ENCODE measurements at regions not wholly inside any gene's neighbourhood (a gene's known extent, or its start where the extent isn't known, plus 50 kb on each side); places are given as distances from the start of the nearest gene placed in this dataset.

DNA sequence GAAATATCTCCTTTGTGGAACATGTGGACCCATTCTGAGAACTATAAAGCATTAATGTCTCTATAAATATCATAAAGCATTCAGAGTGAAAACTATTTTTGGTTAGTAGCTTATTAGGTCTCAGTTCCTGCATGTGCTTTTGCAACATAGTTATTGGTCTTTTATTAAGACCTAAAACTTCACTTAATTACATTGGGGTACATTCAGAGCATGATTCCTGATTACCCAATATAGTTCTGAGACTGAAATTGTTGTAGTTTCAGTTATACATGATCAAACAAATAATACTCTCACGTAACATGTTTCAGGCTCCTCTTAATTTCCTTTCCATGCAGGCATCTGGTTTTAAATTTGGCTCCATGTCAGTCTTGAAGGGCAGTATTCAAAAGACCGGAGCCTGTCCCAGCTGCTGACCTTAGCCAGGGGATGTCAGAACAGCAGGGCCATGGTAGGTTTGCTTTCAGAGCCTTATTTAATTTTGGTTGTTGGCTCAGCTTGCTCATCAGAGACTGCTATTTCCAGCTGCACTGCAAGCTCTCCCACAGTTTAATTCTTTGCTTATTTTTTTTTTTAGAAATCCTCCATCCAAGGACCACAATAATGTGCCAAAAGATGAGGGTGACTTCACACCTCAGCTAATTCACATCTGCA is 447.8 kb upstream of the FZD8 start:
- no peak for DNase-seq (ENCODE audit: low read depth in 4 of 4, low spot score in 3 of 4)

DNA sequence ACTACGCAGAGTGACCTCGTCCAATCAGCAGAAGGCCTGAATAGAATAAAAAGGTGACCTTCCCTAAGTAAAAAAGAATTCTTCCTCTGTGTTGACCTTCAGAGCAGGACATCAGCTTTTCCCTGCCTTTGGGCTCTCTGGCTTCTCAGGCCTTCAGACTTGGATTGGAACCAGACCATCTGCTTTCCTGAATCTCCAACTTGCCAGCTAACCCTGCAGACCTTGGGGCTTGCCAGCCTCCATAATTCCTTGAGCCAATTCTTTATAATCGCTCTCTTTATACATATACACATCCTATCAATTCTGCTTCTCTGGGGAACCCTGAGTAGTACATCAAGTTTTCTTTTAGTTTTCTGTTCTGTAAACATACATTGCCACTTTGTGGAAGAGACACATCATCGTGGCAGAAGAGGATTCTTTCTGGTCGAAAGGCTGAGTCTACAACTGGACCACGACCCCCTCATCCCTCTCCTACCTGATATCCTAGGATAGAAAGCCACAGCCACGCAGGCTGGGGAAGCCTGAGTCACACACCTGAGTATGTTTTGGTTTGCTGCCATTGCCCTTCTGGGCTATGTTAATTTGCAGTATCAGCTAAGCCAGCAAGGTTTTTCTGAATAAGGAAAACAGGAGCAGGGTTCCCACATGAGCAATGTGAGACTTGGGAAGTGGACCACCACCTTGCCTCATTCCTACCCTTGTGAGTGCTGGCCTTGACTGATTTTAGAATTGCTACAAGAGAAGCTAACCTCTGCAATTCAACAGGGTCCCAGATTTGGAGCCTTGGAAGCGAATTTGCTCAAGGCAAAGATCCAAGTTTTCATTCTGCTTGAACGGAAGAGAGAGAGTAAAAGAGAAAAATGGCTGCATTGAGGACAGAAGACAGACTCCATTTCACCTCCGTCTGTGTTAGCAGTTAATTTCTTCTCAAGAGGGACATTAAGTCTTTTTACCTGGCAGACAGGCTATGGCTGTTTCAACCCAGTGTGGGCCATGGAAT is 445.2 kb upstream of the FZD8 start:
- DNase-seq (ENCODE audit: low read depth in 4 of 4, low spot score in 3 of 4): no peak

DNA sequence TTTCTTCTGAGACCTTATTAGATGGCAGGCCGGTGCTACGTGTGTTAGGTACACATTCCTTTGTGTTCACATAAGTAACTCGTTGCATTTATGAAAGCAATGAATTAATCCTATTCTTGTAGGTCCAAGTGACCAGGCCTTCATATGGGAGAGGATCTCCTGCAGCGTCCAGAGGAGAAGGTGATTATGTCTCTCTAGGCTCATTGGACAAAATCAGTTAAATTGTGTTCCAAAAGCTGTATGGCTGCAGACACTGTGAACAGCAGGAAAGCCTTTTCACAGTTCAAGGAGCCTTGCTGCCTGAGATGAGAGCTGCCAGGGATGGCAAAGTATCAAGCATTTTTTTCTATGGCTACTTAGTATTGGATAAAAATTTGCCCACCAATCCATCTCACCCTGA is 433.1 kb upstream of the FZD8 start:
- no peak for DNase-seq (ENCODE audit: low read depth in 4 of 4, low spot score in 3 of 4)

- DNase-seq (ENCODE audit: low read depth in 4 of 4, low spot score in 3 of 4): no peak
Measured at GRCh38 chr10:36073796-36074345, 431.8 kb upstream of the FZD8 start.

GRCh38 chr10:36068542-36068941 is 426.4 kb upstream of the FZD8 start:
- DNase-seq (ENCODE audit: low read depth in 4 of 4, low spot score in 3 of 4): no peak

DNA sequence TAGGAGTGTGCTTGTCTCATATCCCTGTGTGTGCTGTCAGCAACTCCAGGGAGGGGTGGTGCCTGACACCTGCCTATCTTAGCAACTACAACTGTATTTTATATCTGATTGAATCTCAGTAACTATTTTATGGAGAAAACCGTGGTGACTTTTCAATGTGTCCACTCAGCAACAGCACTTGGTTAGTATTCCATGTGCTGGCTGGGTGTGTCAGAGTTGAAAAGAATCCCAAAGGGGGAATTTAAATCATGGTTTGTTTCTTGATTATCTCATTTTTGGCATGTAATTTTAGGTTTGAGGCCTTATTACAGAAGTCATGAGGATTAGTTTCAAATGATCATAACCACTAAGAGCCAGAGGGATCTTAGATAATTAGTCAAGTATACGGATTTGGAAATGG is 425.7 kb upstream of the FZD8 start:
- DNase-seq (ENCODE audit: low read depth in 4 of 4, low spot score in 3 of 4): no peak

GRCh38 chr10:36066850-36067249 is 424.8 kb upstream of the FZD8 start:
- DNase-seq (ENCODE audit: low read depth in 4 of 4, low spot score in 3 of 4): no peak

- DNase-seq (ENCODE audit: low read depth in 4 of 4, low spot score in 3 of 4): no peak
Measured at GRCh38 chr10:36066102-36066501, 424.0 kb upstream of the FZD8 start.

GRCh38 chr10:36063396-36063795 is 421.3 kb upstream of the FZD8 start:
- no peak for DNase-seq (ENCODE audit: low read depth in 4 of 4, low spot score in 3 of 4)

- DNase-seq (ENCODE audit: low read depth in 4 of 4, low spot score in 3 of 4): no peak
Measured at GRCh38 chr10:36057731-36058130, 415.6 kb upstream of the FZD8 start.

GRCh38 chr10:36057180-36057579 is 415.1 kb upstream of the FZD8 start:
- no peak for DNase-seq (ENCODE audit: low read depth in 4 of 4, low spot score in 3 of 4)

DNA sequence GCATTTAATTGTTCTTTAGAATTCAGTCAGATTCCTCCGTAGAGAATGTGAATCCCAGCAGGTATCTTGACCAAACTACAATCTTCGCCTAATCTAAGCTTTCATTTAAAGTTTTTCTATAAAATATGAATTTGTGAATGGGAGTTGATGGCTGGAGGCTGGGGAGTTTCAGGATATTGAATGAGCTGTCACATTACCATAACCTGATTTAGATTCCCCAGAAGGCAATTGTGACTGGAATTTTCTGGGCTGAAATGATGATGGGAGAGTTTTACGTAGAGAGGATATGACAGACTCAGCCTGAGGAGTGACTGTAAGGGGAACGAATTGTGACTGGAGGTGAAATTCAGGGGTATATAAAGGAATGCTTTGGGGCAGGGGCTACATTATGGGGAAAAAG is 411.7 kb upstream of the FZD8 start:
- DNase-seq (ENCODE audit: low read depth in 4 of 4, low spot score in 3 of 4): no peak

DNA sequence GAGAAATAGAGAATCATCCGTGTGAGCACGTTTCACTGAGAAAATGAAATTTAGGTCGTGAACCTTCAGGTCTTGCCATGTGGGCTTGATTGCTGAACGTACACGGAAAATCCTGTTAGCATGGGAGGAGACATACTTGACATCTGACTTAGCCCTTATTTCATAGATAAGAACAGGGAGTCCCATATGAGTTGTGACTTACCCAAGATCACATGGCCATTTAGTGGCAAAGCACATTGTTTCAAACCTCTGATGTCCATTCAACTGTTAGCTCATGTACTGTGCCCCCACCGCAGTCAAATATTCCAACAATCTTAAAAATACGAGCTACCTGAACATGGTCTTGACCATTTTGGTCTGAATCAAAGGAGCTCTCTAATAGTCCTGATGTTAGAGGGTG is 411.2 kb upstream of the FZD8 start:
- DNase-seq (ENCODE audit: low read depth in 4 of 4, low spot score in 3 of 4): no peak

- DNase-seq (ENCODE audit: low read depth in 4 of 4, low spot score in 3 of 4): peak in 1 of 4 donors; percentile 3
Measured at GRCh38 chr10:36051500-36051991, 409.4 kb upstream of the FZD8 start.

DNA sequence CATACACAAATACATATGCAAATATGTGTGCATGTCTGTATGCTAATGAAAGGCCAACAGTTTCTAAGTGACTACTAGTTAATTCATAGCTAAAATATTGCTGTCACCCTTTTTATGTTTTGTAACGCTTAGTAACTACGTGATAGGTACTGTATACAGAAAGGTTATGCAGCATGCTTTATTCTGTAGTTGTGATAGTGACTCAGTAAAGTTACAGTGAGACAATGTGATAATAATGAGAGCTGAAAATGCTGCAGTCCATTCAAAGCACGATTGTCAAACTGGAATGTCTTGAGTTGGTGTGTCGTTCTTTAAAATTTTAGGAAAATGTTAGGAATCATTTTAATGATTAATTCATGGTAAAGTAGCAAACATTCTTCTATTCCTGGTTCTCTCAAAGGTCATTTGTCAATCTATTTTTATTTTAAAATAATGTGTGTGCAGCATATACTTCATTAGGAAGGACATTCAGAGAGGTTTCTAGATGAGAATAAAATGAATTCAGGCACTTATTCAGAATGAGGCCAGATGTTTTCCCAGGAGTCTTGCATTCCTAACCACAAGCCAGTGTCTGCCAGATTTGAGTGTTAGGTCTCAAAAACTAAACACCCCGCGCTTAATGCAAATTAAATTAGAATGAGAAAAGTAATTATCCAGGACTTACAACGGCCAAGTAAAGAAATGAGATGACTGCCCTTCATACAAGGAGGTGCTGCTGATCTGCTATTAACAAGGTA is 408.8 kb upstream of the FZD8 start:
- DNase-seq (ENCODE audit: low read depth in 4 of 4, low spot score in 3 of 4): no peak

DNA sequence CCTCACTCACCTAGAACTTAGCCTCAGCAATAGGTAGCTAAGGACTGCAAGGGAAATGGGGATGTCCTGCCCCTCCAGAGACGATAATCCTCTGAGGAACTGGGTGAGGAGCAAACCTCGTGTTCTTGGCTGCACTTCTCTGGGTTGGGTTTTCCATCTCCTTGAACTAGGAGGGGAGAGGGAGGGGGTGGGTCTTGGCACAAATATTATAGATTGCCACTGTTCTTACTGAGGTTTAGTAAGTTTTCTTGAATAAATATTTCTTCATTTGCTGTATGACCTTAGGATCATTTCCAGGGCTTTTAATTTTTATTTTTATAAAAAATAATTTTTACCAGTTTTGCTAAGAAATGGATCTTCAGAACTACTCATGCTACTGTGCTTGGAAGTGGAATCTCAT is 406.7 kb upstream of the FZD8 start:
- DNase-seq (ENCODE audit: low read depth in 4 of 4, low spot score in 3 of 4): no peak

DNA sequence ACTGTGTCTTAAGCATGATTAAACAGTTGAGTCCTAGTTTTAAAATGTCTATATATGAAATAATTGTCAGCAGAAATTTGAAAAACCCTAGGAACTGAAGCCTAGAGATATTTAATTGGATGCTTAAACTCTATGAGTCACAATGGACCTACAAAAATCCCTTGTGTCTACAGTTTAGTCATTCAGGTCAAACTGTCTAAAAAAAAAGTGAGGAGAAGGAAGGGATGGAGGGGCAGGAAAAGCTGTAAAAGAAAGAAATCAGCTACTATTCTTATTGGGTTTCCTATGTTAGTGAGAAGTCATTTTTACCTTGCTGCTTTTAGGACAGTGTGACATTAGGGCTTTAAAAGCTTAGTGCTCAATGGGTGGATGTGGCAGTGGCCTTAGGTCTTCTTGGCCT is 406.1 kb upstream of the FZD8 start:
- DNase-seq (ENCODE audit: low read depth in 4 of 4, low spot score in 3 of 4): no peak

DNA sequence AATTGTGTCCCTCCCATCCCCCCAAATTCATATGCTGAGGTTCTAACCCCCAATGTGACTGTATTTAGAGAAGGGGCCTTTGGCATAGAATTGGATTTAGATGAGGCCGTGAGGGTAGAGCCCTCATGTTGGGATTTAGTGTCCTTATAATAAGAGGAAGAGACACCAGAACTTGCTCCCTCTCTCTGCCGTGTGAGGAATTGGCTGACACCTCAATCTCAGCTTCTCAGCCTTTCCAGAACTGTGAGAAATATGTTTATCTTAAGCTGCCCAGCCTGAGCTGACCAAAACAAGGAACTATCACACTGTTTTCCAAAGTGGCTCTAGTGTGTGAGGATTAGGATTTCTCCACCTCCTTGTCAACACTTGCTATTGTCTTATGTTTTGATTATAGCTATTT is 400.0 kb upstream of the FZD8 start:
- no peak for DNase-seq (ENCODE audit: low read depth in 4 of 4, low spot score in 3 of 4)

- DNase-seq (ENCODE audit: low read depth in 4 of 4, low spot score in 3 of 4): no peak
Measured at GRCh38 chr10:36038316-36038955, 396.3 kb upstream of the FZD8 start.

DNA sequence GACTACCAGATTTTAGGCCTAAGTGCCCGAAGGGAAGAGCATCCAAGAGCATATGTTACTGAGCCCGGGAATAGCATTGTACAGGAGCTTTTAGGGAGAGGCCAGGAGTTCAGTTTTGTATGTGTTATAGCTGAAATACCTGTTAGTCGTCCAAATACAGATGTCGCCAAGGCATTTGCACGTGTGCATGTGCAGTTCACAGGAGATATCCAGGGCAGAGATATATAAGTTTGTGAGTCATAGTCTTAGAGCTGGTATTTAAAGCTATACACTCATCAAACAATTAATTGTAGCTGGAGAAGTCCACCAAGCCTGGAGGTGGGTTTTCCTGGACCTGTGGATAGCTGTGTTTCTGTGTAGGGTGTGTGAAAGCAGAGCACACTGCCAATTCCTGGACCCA is 394.0 kb upstream of the FZD8 start:
- no peak for DNase-seq (ENCODE audit: low read depth in 4 of 4, low spot score in 3 of 4)
